Thyroid gland (tissue), 4 donors: ENCODE measurements at regions not wholly inside any gene's neighbourhood (a gene's known extent, or its start where the extent isn't known, plus 50 kb on each side); places are given as distances from the start of the nearest gene placed in this dataset.

Experiments used
- CTCF ChIP-seq, 6 experiments: fragments of 200-600 bp in 3 of 6; fragments of 450-650 bp in 3 of 6; sonication (generic) in 3 of 6; IDR thresholded peaks; one replicate each; pipeline ENCODE4 v1.5.1; 2016 to 2019; ENCODE audit warnings: antibody characterized with exemption in 6 of 6, mild to moderate bottlenecking in 2 of 6, inconsistent platforms in 1 of 6, moderate library complexity in 1 of 6
- POLR2A ChIP-seq, 2 donors: fragments of 450-650 bp; IDR thresholded peaks; one replicate each; pipeline ENCODE4 v1.6.1; 2017; ENCODE audit warnings: antibody characterized with exemption in 2 of 2, mild to moderate bottlenecking in 2 of 2, moderate library complexity in 1 of 2

GRCh38 chr3:76685858-76686257 is 354.0 kb upstream of the ROBO2 start:
- TF ChIP-seq CTCF (IDR thresholded peaks at IDR 0.05) (no peak), POLR2A (IDR thresholded peaks at IDR 0.05) (no peak)
